ELR (cell line): ENCODE measurements at regions not wholly inside any gene's neighbourhood (a gene's known extent, or its start where the extent isn't known, plus 50 kb on each side); places are given as distances from the start of the nearest gene placed in this dataset.

ENCODE experiments used
- DNase-seq: peaks from one replicate; pipeline ENCODE4 v3.0.0-alpha.2; 2015; ENCODE audit warnings: low read depth

DNA sequence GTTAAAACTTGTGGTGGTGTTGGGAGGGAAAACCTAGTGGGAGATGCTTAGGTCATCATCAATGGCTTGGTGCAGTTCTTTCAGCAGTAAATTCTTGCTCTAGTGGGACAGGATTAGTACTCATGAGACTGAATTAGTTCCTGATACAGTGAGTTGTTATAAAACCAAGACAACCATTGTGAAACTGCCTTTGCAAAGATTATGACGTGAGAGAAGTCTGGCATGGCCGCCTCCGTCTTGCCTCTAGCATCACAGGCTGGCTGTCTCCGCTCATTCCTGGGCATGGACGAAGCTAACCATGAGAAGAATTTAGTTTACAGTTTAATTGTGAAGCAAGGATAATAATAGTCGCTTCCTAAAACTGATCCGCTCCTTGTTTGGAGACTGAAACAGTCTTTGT lies 186.4 kb downstream of the KIF20B start:
- peak; percentile 10 for DNase-seq

DNA sequence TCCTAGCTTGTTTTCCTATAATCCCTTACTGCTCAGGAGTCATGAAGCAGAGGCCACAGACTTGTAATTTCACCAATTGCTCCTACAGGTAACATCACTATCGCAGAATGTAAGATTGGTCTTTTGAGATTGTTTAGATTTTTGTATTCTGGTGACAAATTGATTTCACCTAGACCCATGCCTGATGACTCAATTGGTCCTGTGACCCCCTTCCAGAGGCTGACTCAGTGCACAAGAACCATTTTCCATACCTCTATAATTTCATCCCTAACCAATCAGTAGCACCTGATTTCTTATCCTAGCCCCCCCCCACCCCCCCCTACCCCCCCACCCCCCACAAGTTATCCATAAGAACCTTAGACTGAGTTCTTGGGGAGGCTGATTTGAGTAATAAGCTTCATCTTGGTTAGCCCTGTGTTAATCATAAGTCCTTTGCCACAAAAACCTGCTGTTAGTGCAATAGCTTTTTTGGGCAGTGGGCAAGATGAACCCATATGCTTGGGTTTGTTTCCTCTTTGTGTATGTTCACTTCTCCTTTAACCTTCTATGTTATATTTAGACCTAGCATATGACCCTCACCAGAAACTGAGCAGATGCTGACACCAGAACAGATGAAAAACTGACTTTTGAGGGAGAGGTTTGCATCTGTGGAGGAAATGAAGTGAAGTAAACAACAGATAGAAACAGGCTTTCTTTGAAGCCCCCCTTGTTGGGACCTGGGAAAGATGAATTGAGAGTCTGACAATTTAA lies 187.1 kb downstream of the KIF20B start:
- DNase-seq: no peak

GRCh38 chr10:89889606-89890005 lies 188.2 kb downstream of the KIF20B start:
- DNase-seq: no peak

DNA sequence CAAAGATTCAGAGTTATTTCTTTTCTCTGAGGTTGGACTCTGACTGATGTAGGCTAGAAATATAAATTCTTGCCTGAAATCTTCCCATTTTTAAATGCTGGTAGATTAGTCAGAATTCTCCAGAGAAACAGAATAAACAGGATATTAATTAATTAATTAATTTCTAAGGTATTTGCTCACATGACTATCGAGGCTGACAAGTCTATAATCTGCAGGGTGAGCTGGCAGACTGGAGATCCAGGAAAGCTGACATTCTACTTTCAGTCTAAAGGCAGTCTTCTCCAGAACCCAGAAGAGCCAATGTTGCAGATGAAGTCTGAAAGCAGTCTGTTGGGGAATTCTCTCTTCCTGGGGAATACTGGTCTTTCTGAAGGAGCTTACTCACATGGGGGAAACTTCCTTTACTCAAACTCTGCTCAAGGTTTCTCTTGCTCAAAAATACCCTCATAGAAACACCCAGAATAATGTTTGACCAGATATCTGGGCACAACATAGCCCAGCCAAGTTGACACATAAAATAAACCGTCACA lies 189.7 kb downstream of the KIF20B start:
- DNase-seq: peak; percentile 4

DNA sequence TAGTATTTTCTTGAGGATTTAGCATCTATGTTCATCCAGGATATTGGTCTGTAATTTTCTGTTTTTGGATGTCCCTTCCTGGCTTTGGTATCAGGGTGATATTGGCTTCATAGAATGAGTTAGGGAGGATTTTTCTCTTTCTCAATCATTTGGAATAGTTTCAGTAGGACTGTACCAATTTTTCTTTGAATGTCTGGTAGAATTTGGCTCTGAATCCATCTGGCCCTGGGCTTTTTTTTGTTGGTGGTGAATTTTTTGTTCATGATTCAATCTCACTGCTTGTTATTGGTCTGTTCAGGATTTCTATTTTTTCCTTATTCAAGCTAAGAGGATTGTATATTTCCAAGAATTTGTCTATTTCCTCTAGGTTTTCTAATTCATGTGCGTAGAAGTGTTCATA lies 192.7 kb downstream of the KIF20B start:
- DNase-seq: no peak

DNA sequence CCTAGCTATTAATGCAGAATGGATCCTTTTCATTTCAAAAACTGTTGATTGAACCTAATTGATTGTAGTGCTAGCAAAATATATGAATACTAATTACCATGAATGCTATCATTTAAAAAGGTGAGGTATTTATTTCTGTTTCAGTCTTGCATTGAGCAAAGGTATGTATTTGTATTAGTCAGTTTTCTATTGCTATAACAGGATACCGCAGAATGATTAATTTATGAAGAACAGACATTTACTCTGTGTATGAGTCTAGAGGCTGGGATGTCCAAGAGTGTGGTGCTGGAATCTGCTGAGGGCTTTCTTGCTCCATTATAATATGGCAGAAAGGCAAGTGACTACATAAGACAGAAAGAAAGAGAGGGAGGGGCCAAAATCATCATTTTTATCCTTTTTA lies 199.2 kb downstream of the KIF20B start:
- DNase-seq: no peak

DNA sequence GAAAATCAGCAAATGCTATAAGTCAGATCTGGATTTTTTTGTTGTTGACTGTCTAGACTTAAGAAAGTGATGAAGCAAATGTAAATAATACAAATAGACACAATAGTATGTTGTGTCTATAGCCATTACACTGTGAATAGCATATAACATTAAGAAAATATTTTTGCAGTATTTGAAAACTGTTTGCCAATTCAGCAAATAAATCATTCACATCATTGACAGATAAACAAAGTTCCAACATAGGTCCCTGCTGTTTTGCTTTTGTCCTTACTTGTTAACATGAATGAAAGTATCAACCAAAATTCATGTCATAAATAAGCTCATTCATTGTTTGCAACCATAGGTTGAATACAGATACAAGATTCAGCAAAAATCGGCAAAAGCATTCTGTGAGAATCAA lies 200.5 kb downstream of the KIF20B start:
- no peak for DNase-seq

DNA sequence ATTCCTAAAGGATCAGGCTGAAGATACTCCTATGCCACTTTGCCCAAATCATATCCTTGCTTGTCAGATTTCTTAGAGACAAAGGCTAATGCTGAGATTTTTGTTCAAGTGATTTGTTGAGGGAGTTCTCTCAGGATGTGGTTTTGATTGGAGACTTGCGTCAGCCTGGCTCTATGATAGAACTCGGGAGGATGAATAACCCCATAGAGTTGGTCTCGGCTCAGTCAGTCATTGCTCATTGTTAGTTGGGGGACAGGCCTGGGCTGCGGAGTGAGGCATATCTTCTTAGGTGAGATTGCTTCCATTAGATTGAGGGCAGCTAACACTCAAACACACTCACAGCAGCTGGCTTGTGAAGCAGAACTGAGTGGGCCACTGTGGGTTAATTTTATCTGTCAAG lies 203.4 kb downstream of the KIF20B start:
- peak; percentile 32 for DNase-seq

GRCh38 chr10:89909752-89910151 lies 208.4 kb downstream of the KIF20B start:
- DNase-seq: no peak

DNA sequence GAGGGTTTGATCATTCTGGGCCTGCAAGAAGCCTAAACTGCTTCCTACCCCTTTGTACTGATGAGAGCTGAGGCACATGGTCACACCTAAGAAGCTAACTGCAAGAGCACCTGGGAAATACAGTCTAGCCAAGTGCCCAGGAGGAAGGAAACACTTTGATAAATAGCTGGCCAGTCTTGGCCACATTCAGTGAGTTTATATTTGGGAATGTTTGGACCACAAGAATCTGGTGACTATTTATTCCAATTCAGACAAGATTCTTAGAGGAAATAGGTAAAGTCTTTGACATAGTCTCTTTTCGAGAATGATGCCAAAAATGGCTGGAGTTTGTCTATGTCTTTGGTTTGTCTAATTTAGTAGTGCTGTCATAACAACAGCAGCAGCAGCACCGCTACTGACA lies 213.6 kb downstream of the KIF20B start:
- DNase-seq: no peak

DNA sequence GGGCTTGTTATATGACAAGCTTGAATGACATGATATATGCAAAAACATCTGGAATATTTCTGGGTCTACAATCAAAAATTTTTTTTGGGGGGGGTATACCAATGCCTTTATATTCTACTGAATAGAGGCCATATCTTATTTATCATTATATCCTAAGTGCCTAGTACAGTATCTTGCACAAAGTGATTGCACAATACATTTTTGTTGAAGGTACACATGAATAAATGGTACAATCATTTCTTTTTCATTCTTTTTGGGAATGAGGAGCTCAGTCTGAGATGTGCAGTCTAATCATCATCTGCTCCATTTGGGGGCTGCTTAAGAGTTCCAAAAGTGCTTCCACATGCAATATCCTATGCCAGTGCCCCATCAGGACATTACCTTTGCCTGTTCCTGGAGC lies 214.6 kb downstream of the KIF20B start:
- no peak for DNase-seq

DNA sequence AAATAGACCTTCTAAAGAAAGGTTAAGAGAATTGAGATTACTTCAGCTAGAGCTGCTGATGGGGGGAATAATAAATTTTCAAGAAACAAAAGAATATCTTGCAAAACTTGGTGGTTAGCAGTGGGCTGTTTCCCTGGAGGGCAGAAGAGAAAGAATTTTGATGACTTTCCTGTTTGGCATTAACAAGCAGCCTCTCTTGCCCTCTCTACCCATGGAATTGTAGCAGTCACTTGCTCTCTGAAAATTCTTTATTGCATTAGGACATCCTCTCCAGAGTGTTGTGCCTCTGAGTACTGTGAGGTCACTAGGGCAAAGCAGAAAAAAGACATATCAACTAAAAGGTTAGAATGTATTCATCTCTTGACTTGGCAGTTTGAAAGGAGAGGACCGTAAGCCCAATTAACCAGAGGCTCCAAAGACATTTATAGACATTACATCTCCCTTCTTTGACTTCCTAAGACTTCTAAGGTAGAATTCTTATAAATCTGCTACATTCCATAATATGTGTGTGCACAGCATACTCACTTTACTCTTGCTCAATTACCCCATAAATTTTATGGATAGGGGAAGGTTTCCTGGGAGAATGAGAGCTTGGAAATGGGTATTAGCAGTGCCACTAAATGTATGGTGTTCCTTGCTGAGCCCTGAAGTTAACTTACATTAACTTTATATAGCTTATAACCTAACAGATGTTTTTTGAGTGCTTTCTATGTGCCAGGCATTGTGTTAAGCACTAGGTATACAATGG lies 215.3 kb downstream of the KIF20B start:
- DNase-seq: peak; percentile 39

DNA sequence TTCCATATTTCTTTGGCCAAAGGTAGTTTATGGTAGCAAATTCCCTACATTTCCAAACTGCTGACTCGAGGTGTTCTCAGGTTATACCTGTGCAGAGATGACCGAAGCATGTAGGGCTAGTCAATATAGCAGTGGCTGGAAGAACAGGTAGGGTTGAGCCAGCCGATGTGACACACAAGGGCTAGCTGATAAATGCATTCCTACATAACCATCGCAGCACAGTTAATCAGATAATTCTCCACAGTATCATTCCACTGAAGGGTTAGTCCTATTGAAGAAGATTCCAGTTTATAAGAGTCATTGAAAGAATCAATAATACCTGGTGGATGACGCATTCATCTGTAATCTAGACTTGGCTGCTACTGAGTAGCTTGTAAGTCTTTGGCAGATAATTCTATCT lies 220.0 kb downstream of the KIF20B start:
- peak; percentile 56 for DNase-seq

DNA sequence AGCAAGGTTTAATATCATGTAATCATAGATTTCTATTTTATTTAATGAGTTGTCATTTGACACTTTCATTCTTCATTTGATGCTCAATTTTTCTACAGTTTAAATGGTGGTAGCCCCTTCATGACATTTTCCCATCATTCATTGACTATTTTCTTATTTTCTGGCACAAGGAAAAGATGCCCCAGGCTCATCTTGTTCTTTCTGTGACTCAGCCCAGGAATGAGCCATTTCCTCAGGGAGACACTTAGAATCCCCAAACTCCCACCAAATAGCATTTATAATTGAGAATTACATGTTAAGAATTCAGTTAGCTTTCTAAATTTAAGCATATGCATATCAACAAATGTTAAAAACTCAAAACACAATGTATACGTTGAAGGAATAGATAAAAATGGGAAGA lies 222.3 kb downstream of the KIF20B start:
- DNase-seq: peak; percentile 50

DNA sequence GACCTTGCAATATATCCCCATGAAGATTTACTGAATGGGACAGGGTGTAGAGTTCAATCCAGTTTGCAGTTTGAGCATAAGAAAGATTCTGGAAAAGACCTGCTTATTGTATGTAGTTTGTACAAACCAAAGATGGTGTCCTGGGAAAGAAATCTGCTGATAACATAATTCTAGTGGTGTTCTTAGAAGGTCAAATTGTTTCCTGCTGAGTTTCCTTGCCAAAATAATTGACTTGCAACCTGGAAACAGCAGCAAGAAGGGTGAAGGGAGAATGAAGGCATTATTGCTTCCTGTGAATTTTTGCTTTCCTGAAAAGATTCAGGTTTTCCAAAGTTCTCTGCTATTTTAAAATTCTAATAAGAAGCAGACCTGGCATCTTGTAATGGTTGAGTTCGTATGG lies 222.9 kb downstream of the KIF20B start:
- DNase-seq: no peak

- DNase-seq: no peak
Observed at GRCh38 chr10:89926736-89927135, 225.3 kb downstream of the KIF20B start.

DNA sequence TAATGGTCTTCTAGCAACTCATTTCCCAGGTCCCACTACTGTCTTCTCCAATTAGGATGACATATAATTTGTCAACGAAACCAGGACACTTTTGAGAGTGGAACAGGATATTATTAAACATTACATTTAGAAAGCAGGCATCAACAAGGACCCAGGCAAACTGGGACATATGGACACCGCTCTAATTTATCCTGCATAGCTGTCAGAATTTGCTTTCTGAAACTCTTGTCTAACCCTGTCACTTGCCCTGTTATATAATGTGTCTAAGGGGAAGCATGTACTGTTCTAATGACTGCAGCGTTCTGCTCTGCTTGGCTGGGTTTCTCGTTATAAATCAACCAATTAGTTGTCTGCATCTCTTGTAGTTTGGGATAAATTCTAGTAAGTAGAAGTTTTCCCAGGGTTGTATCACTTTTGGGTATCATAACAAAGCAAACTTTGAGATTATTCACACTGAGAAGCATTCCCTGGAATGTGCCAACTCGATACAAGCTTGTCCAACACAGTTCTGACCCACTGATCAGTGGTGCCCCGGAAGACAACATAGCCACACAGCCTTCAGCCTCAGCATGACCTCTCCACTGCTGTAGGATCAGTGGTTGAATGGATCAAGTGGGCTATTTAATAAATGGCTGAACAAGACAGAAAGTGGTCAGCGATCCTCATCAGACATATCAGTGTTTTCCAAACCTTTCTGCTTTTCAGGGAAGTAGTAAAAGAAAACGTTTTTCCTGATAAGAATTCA lies 228.1 kb downstream of the KIF20B start:
- DNase-seq: no peak

GRCh38 chr10:89937494-89937893 lies 236.1 kb downstream of the KIF20B start:
- DNase-seq: no peak

DNA sequence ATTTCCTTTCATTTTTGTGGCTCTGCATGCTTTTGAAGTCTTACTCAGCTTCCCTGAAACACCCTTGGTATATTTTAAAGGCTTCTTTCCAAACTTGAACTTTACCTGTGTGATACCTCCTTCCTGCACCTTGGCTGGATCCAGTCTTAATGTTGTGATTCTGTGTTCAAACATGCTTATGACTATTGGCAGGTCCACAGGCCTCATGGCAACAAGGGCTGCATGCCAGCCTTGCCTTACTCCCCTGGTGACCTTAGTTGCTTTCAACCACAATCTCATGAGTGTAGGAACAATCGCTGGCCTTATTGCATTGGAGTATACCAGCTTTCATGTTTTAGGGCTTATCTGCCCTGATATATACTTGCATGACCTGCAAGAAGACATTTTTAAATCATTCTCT lies 238.7 kb downstream of the KIF20B start:
- no peak for DNase-seq

DNA sequence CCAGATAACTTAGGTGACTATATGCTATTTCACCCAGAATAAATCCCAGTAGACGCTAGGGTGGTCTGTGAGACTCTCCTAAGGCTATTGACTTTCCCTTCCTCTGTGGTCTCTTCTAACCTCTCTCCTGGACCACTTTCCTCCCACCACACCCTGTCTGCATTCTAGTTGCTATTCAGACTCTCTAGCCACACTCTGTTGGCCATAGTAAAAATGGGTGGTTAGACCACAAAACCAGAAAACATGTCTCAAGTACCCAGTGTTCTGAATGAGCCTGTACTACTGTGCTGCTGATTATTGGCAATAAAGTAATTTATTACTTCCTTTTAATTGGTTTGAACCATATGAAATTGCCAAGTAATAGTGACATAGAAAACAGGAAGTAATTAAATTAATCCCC lies 240.8 kb downstream of the KIF20B start:
- no peak for DNase-seq

DNA sequence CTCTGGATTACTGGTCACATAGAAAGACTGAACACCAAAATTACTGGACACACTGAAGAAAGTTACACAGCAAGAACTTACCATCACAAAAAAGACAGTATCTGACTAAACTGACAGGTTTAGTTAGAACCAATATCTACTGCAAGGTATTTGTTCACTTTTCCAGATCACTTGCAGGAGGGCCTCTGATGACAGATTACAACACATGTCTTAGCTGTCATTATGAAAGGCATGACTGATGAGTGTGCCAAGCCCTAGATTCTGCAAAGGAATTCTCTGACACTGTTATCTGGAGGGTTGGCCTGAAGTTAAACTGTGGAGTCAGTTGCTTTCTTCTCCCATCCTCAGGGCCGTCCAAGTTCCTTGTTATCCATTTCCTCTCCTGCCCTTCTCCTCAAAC lies 242.7 kb downstream of the KIF20B start:
- DNase-seq: no peak

DNA sequence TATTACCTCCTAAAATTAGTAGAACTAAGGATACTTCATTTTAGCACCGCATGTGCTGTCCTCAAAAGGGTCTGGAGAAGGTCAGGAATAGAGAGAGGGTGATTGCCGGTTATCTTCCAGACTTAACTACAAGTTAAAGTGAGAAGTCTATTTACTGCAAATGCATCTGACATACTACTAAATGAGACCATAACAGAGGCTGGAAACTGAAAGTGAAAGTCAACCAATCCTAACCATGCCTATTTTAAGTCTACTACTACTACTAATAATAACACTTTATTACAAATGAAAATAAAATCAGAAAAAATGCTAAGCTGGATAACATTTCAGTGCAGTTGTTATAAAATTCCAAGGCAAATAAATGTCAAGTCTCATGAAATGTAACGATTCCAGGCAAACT lies 244.7 kb downstream of the KIF20B start:
- peak; percentile 11 for DNase-seq

GRCh38 chr10:89949496-89949895 lies 248.1 kb downstream of the KIF20B start:
- no peak for DNase-seq
